WTC11 (cell line): ENCODE measurements at regions not wholly inside any gene's neighbourhood (a gene's known extent, or its start where the extent isn't known, plus 50 kb on each side); places are given as distances from the start of the nearest gene placed in this dataset.

Experiments
- ATAC-seq: fragments of 200-7000 bp; cut with Tn5 transposase; 2 replicates; pipeline ENCODE4 v1.10.0; 2021; ENCODE audit warnings: mild to moderate bottlenecking, moderate library complexity
- CTCF ChIA-PET: fragments of 300-600 bp; sonication (Branson Sonifier 250); formaldehyde crosslinking; loops from one replicate; lab custom pipeline; 2021; ENCODE audit warnings: antibody characterized with exemption; lab: Charles Lee
- POLR2A ChIA-PET: fragments of 350-600 bp; sonication (Branson Sonifier 250); formaldehyde crosslinking; loops from one replicate; lab custom pipeline; 2021; ENCODE audit warnings: antibody characterized with exemption; lab: Charles Lee
- DNase-seq: peaks from one replicate; pipeline ENCODE4 v3.0.0; 2021; ENCODE audit warnings: low spot score
- H3K27ac Mint-ChIP-seq: 2 replicates; pipeline ENCODE4 v1.8.0; 2021; ENCODE audit warnings: mixed read lengths
- H3K27me3 Mint-ChIP-seq: 2 replicates; pipeline ENCODE4 v1.8.0; 2021; ENCODE audit warnings: low read depth, mild to moderate bottlenecking, moderate library complexity, mixed read lengths
- H3K36me3 Mint-ChIP-seq: 2 replicates; pipeline ENCODE4 v1.8.0; 2021; ENCODE audit warnings: mixed read lengths
- H3K4me1 Mint-ChIP-seq: 2 replicates; pipeline ENCODE4 v1.8.0; 2022; ENCODE audit warnings: mixed read lengths
- H3K4me3 Mint-ChIP-seq: 2 replicates; pipeline ENCODE4 v1.8.0; 2021; ENCODE audit warnings: mild to moderate bottlenecking, moderate library complexity, mixed read lengths
- H3K9me3 Mint-ChIP-seq: 2 replicates; pipeline ENCODE4 v1.8.0; 2021; ENCODE audit warnings: mixed read lengths
- ATF1 ChIP-seq: sonication (generic); formaldehyde crosslinking; IDR thresholded peaks from 2 replicates; pipeline ENCODE4 v1.8.1; 2023; ENCODE audit warnings: mild to moderate bottlenecking, moderate library complexity, missing genetic modification reagents
- CREM ChIP-seq: sonication (generic); formaldehyde crosslinking; IDR thresholded peaks from 2 replicates; pipeline ENCODE4 v1.8.1; 2022; ENCODE audit warnings: mild to moderate bottlenecking, missing genetic modification reagents, moderate library complexity
- EMX1 ChIP-seq: fragments of 250-450 bp; sonication (Bioruptor Pico); IDR thresholded peaks from 2 replicates; pipeline ENCODE4 v1.8.0; 2021; ENCODE audit warnings: mild to moderate bottlenecking
- GRHL2 ChIP-seq: fragments of 250-450 bp; sonication (Bioruptor Pico); IDR thresholded peaks from 2 replicates; pipeline ENCODE4 v1.8.0; 2022; ENCODE audit warnings: mild to moderate bottlenecking, moderate library complexity; ENCODE audit not compliant: insufficient replicate concordance, severe bottlenecking
- JAZF1 ChIP-seq: fragments of 250-450 bp; sonication (Bioruptor Pico); IDR thresholded peaks from 2 replicates; pipeline ENCODE4 v1.9.0; 2021; ENCODE audit warnings: moderate library complexity, mild to moderate bottlenecking, inconsistent platforms
- JUN ChIP-seq: sonication (generic); formaldehyde crosslinking; IDR thresholded peaks from 2 replicates; pipeline ENCODE4 v1.8.0; 2023; ENCODE audit warnings: mild to moderate bottlenecking, missing genetic modification reagents
- MYBL2 ChIP-seq: sonication (generic); formaldehyde crosslinking; IDR thresholded peaks from 2 replicates; pipeline ENCODE4 v1.8.1; 2023; ENCODE audit warnings: mild to moderate bottlenecking, moderate library complexity, missing genetic modification reagents
- NR3C1 ChIP-seq: sonication (generic); formaldehyde crosslinking; conservative IDR thresholded peaks from 2 replicates; pipeline ENCODE4 v1.8.1; 2023; ENCODE audit warnings: low read depth, mild to moderate bottlenecking, missing genetic modification reagents
- OVOL2 ChIP-seq: fragments of 250-450 bp; sonication (Bioruptor Pico); IDR thresholded peaks from 2 replicates; pipeline ENCODE4 v1.9.0; 2021; ENCODE audit warnings: mild to moderate bottlenecking, borderline replicate concordance
- SMAD3 ChIP-seq: sonication (generic); formaldehyde crosslinking; IDR thresholded peaks from 2 replicates; pipeline ENCODE4 v1.8.0; 2022; ENCODE audit warnings: missing genetic modification reagents, mild to moderate bottlenecking, borderline replicate concordance
- SMAD4 ChIP-seq: sonication (generic); formaldehyde crosslinking; IDR thresholded peaks from 2 replicates; pipeline ENCODE4 v1.8.0; 2022; ENCODE audit warnings: mild to moderate bottlenecking, missing genetic modification reagents
- SOX15 ChIP-seq: fragments of 250-450 bp; sonication (Bioruptor Pico); IDR thresholded peaks from 2 replicates; pipeline ENCODE4 v1.9.0; 2021; ENCODE audit warnings: mild to moderate bottlenecking
- TEAD1 ChIP-seq: sonication (generic); formaldehyde crosslinking; IDR thresholded peaks from 2 replicates; pipeline ENCODE4 v1.8.0; 2022; ENCODE audit warnings: mild to moderate bottlenecking, missing genetic modification reagents
- ZNF138 ChIP-seq: sonication (generic); formaldehyde crosslinking; conservative IDR thresholded peaks from 2 replicates; pipeline ENCODE4 v1.8.1; 2022; ENCODE audit warnings: mild to moderate bottlenecking, moderate library complexity, missing genetic modification reagents
- ZNF219 ChIP-seq: sonication (generic); formaldehyde crosslinking; IDR thresholded peaks from 2 replicates; pipeline ENCODE4 v1.8.0; 2023; ENCODE audit warnings: missing genetic modification reagents, mild to moderate bottlenecking, borderline replicate concordance
- TF ChIP-seq, protein P1 (sequence below): sonication (generic); formaldehyde crosslinking; IDR thresholded peaks from 2 replicates; pipeline ENCODE4 v1.8.0; 2022; ENCODE audit warnings: mild to moderate bottlenecking, missing genetic modification reagents
- TF ChIP-seq, protein P2 (sequence below): fragments of 250-450 bp; sonication (Bioruptor Pico); IDR thresholded peaks from 2 replicates; pipeline ENCODE4 v1.9.0; 2021; ENCODE audit warnings: mild to moderate bottlenecking
- TF ChIP-seq, protein P3 (sequence below): sonication (generic); formaldehyde crosslinking; IDR thresholded peaks from 2 replicates; pipeline ENCODE4 v1.8.0; 2023; ENCODE audit warnings: mild to moderate bottlenecking, missing genetic modification reagents
- TF ChIP-seq, protein P4 (sequence below): sonication (generic); formaldehyde crosslinking; IDR thresholded peaks from 2 replicates; pipeline ENCODE4 v1.8.0; 2022; ENCODE audit warnings: mild to moderate bottlenecking, missing genetic modification reagents
- TF ChIP-seq, protein P5 (sequence below): sonication (generic); formaldehyde crosslinking; IDR thresholded peaks from 2 replicates; pipeline ENCODE4 v1.8.1; 2023; ENCODE audit warnings: mild to moderate bottlenecking, missing genetic modification reagents, borderline replicate concordance

DNA sequence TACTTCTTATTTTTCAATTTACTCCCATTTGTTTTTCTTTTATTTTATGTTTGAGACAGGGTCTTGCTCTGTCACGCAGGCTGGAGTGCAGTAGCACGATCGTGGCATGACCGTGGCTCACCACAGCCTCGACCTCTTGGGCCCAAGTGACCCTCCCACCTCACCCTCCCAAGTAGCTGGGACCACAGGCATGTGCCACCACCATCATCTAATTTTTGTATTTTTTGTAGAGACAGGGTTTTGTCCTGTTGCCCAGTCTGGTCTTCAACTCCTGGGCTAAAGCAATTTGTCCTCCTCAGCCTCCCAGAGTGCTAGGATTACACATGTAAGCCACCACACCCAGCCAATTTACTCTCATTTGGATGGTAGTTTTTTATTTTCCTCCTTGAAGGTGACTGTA lies 679.3 kb upstream of the CCDC179 start:
- no peaks in the 10 kb centered on the region for H3K27me3 Mint-ChIP-seq
- peaks cover 15% of the 10 kb centered on the region for H3K9me3 Mint-ChIP-seq
- no peak for TF ChIP-seq SOX15 (CRISPR knock-in tag)
- no peak for TF ChIP-seq NR3C1 (CRISPR knock-in tag)
- TF ChIP-seq, protein P1, sequence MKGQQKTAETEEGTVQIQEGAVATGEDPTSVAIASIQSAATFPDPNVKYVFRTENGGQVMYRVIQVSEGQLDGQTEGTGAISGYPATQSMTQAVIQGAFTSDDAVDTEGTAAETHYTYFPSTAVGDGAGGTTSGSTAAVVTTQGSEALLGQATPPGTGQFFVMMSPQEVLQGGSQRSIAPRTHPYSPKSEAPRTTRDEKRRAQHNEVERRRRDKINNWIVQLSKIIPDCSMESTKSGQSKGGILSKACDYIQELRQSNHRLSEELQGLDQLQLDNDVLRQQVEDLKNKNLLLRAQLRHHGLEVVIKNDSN (CRISPR knock-in tag) = no peak
- no peak for TF ChIP-seq JAZF1 (CRISPR knock-in tag)
- no peak for TF ChIP-seq MYBL2 (CRISPR knock-in tag)
- TF ChIP-seq CREM (CRISPR knock-in tag) = no peak
- TF ChIP-seq ATF1 (CRISPR knock-in tag) = no peak
- TF ChIP-seq EMX1 (CRISPR knock-in tag) = no peak
- TF ChIP-seq SMAD3 = no peak
- TF ChIP-seq, protein P2, sequence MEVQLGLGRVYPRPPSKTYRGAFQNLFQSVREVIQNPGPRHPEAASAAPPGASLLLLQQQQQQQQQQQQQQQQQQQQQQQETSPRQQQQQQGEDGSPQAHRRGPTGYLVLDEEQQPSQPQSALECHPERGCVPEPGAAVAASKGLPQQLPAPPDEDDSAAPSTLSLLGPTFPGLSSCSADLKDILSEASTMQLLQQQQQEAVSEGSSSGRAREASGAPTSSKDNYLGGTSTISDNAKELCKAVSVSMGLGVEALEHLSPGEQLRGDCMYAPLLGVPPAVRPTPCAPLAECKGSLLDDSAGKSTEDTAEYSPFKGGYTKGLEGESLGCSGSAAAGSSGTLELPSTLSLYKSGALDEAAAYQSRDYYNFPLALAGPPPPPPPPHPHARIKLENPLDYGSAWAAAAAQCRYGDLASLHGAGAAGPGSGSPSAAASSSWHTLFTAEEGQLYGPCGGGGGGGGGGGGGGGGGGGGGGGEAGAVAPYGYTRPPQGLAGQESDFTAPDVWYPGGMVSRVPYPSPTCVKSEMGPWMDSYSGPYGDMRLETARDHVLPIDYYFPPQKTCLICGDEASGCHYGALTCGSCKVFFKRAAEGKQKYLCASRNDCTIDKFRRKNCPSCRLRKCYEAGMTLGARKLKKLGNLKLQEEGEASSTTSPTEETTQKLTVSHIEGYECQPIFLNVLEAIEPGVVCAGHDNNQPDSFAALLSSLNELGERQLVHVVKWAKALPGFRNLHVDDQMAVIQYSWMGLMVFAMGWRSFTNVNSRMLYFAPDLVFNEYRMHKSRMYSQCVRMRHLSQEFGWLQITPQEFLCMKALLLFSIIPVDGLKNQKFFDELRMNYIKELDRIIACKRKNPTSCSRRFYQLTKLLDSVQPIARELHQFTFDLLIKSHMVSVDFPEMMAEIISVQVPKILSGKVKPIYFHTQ (CRISPR knock-in tag) = no peak
- no peak for TF ChIP-seq JUN (CRISPR knock-in tag)
- TF ChIP-seq ZNF138 (CRISPR knock-in tag) = no peak
- no peak for TF ChIP-seq GRHL2 (CRISPR knock-in tag)
- no peak for TF ChIP-seq TEAD1 (CRISPR knock-in tag)
- TF ChIP-seq, protein P3, sequence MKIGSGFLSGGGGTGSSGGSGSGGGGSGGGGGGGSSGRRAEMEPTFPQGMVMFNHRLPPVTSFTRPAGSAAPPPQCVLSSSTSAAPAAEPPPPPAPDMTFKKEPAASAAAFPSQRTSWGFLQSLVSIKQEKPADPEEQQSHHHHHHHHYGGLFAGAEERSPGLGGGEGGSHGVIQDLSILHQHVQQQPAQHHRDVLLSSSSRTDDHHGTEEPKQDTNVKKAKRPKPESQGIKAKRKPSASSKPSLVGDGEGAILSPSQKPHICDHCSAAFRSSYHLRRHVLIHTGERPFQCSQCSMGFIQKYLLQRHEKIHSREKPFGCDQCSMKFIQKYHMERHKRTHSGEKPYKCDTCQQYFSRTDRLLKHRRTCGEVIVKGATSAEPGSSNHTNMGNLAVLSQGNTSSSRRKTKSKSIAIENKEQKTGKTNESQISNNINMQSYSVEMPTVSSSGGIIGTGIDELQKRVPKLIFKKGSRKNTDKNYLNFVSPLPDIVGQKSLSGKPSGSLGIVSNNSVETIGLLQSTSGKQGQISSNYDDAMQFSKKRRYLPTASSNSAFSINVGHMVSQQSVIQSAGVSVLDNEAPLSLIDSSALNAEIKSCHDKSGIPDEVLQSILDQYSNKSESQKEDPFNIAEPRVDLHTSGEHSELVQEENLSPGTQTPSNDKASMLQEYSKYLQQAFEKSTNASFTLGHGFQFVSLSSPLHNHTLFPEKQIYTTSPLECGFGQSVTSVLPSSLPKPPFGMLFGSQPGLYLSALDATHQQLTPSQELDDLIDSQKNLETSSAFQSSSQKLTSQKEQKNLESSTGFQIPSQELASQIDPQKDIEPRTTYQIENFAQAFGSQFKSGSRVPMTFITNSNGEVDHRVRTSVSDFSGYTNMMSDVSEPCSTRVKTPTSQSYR (CRISPR knock-in tag) = no peak
- TF ChIP-seq, protein P4, sequence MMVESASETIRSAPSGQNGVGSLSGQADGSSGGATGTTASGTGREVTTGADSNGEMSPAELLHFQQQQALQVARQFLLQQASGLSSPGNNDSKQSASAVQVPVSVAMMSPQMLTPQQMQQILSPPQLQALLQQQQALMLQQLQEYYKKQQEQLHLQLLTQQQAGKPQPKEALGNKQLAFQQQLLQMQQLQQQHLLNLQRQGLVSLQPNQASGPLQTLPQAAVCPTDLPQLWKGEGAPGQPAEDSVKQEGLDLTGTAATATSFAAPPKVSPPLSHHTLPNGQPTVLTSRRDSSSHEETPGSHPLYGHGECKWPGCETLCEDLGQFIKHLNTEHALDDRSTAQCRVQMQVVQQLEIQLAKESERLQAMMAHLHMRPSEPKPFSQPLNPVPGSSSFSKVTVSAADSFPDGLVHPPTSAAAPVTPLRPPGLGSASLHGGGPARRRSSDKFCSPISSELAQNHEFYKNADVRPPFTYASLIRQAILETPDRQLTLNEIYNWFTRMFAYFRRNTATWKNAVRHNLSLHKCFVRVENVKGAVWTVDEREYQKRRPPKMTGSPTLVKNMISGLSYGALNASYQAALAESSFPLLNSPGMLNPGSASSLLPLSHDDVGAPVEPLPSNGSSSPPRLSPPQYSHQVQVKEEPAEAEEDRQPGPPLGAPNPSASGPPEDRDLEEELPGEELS (CRISPR knock-in tag) = no peak
- TF ChIP-seq SMAD4 (CRISPR knock-in tag) = no peak
- TF ChIP-seq OVOL2 = no peak
- TF ChIP-seq ZNF219 (CRISPR knock-in tag) = no peak
- TF ChIP-seq, protein P5, sequence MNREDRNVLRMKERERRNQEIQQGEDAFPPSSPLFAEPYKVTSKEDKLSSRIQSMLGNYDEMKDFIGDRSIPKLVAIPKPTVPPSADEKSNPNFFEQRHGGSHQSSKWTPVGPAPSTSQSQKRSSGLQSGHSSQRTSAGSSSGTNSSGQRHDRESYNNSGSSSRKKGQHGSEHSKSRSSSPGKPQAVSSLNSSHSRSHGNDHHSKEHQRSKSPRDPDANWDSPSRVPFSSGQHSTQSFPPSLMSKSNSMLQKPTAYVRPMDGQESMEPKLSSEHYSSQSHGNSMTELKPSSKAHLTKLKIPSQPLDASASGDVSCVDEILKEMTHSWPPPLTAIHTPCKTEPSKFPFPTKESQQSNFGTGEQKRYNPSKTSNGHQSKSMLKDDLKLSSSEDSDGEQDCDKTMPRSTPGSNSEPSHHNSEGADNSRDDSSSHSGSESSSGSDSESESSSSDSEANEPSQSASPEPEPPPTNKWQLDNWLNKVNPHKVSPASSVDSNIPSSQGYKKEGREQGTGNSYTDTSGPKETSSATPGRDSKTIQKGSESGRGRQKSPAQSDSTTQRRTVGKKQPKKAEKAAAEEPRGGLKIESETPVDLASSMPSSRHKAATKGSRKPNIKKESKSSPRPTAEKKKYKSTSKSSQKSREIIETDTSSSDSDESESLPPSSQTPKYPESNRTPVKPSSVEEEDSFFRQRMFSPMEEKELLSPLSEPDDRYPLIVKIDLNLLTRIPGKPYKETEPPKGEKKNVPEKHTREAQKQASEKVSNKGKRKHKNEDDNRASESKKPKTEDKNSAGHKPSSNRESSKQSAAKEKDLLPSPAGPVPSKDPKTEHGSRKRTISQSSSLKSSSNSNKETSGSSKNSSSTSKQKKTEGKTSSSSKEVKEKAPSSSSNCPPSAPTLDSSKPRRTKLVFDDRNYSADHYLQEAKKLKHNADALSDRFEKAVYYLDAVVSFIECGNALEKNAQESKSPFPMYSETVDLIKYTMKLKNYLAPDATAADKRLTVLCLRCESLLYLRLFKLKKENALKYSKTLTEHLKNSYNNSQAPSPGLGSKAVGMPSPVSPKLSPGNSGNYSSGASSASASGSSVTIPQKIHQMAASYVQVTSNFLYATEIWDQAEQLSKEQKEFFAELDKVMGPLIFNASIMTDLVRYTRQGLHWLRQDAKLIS (CRISPR knock-in tag) = no peak
- ATAC-seq (no peak), DNase-seq (no peak)
- no peak overlapping the region for H3K27ac Mint-ChIP-seq
- peaks cover 4% of the 10 kb centered on the region; the same call in 1 of the 2 replicates for H3K36me3 Mint-ChIP-seq
- ChIA-PET CTCF (interaction anchor here (0.6 to 2.2 kb wide), 12 partner anchors 12 to 847 kb away, joined by 3 to 14 read pairs (median 4); partner anchors contain the start of gene SVIP), POLR2A (interaction anchor here (0.5 kb wide), 1 partner anchor 14 kb away, joined by 8 read pairs; no protein-coding TSS in a partner anchor)
- H3K4me3 Mint-ChIP-seq = no peak overlapping the region
- peaks cover 20% of the 10 kb centered on the region for H3K4me1 Mint-ChIP-seq
